Lung (tissue), 11 donors: ENCODE measurements at regions not wholly inside any gene's neighbourhood (a gene's known extent, or its start where the extent isn't known, plus 50 kb on each side); places are given as distances from the start of the nearest gene placed in this dataset.

Source experiments
- ATAC-seq: fragments of 200-7000 bp; cut with Tn5 transposase; one replicate; pipeline ENCODE4 v1.9.1; 2020; ENCODE audit warnings: moderate number of reproducible peaks; ENCODE audit not compliant: insufficient read depth, low FRiP score
- DNase-seq, 3 donors: peaks; one replicate each; pipeline ENCODE4 v3.0.0-alpha.2; 2013 to 2017
- H3K27ac ChIP-seq, 2 donors: one replicate each; pipeline ENCODE4 v1.5.1; 2013; ENCODE audit warnings: mild to moderate bottlenecking in 2 of 2, moderate library complexity in 2 of 2, control low read depth in 1 of 2, inconsistent platforms in 1 of 2, low read depth in 1 of 2, low read length in 1 of 2
- H3K27me3 ChIP-seq, 3 donors: one replicate each; pipeline ENCODE4 v1.5.1; 2013; ENCODE audit warnings: low read length in 2 of 3; ENCODE audit not compliant: control insufficient read depth in 3 of 3, insufficient read depth in 3 of 3
- H3K36me3 ChIP-seq, 4 donors: one replicate each; pipeline ENCODE4 v1.5.1; 2013; ENCODE audit warnings: low read length in 4 of 4, mild to moderate bottlenecking in 1 of 4, moderate library complexity in 1 of 4; ENCODE audit not compliant: control insufficient read depth in 4 of 4, insufficient read depth in 4 of 4
- H3K4me1 ChIP-seq, 5 donors: one replicate each; pipeline ENCODE4 v1.5.1; 2013; ENCODE audit warnings: low read length in 5 of 5, mild to moderate bottlenecking in 2 of 5, moderate library complexity in 1 of 5; ENCODE audit not compliant: control insufficient read depth in 5 of 5, insufficient read depth in 5 of 5
- H3K4me3 ChIP-seq: one replicate; pipeline ENCODE4 v1.5.1; 2013; ENCODE audit warnings: mild to moderate bottlenecking, control low read depth, moderate library complexity
- H3K9ac ChIP-seq, 2 donors: one replicate each; pipeline ENCODE4 v1.5.1; 2013; ENCODE audit warnings: low read length in 2 of 2, control low read depth in 1 of 2; ENCODE audit not compliant: insufficient read depth in 1 of 2
- H3K9me3 ChIP-seq, 4 donors: one replicate each; pipeline ENCODE4 v1.5.1; 2013; ENCODE audit warnings: low read length in 3 of 4, mild to moderate bottlenecking in 1 of 4, moderate library complexity in 1 of 4; ENCODE audit not compliant: control insufficient read depth in 4 of 4, insufficient read depth in 3 of 4
- CTCF ChIP-seq: IDR thresholded peaks from 2 replicates; pipeline ENCODE4 v1.5.1; 2012; ENCODE audit warnings: mild to moderate bottlenecking; ENCODE audit errors: control extremely low read depth, extremely low read depth
- WGBS, 2 donors: extraction: QIAGEN DNeasy Blood & Tissue Kit; methylation state at CpG; one replicate each; pipeline ENCODE4 v1.1.7; 2013; 5-methylcytosine and 5-hydroxymethylcytosine counted together
- donor health status: control.
- donor health status: control.
- donor health status: Bipolar disorder and iron deficiency.
- donor health status: healthy.
- donor health status: DM: yes; HTN: yes; CAD: no.

DNA sequence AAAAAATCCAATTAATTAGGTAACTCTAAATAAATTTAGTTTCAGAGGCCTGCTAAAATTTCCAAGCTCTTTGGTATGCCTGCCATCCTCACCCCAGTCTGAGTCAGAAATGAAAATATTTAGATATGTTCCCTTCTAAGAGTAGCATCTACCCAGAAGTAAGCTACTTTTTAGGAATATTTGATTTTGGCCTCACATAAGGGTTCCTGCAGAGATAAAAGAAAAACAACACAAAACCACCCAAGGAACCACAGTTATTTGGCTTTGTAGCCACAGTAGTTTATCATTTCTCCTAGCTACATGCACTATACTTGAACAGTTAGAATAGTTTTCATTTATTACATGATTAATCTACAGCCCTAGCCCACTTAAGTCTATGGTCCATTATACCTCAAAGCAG is 192.6 kb upstream of the FAM241A start:
- Histone ChIP-seq H3K4me3 (no peak overlapping the region), H3K27me3 (no peaks in the 10 kb centered on the region), H3K27ac (no peak overlapping the region), H3K4me1 (no peaks in the 10 kb centered on the region), H3K9me3 (no peaks in the 10 kb centered on the region), H3K9ac (no peak overlapping the region), H3K36me3 (no peaks in the 10 kb centered on the region)
- no peak for TF ChIP-seq CTCF
- DNase-seq (no peak), ATAC-seq (no peak)

GRCh38 chr4:111954550-111954949 is 190.7 kb upstream of the FAM241A start:
- no peak overlapping the region for H3K27ac ChIP-seq
- ATAC-seq (no peak), DNase-seq (no peak)
- H3K27me3 ChIP-seq = no peaks in the 10 kb centered on the region
- WGBS, 2 donors = 72 to 95% methylated on average over 1 of the region's 1 CpG
- no peaks in the 10 kb centered on the region for H3K4me1 ChIP-seq
- TF ChIP-seq CTCF = no peak
- H3K9ac ChIP-seq = no peak overlapping the region
- H3K36me3 ChIP-seq = no peaks in the 10 kb centered on the region
- H3K4me3 ChIP-seq = no peak overlapping the region
- peaks cover 0 to 2% (median 0%) of the 10 kb centered on the region in 4 donors for H3K9me3 ChIP-seq

DNA sequence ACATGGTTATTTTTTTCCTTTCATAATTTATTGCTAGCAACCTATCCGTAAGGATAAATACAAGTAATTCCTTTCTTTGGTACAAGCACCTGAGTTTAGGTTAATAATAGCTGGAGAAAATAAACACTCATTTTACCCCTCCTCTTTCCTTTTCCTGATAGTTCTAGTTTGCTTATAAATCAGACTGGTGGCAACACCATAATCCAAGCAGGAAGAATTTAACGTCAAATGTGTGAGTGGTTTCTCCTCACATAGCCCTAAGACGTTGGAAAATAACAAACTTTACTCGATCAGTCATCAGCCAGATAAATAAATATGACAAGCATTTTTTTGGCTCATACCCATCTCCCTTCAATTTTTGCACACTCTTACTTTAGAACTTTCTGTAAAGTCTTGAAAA is 190.3 kb upstream of the FAM241A start:
- ATAC-seq = no peak
- 33 to 38% methylated on average over 4 of the region's 4 CpGs for WGBS, 2 donors

More for the DNA sequence above, 190.3 kb upstream of the FAM241A start:
- Histone ChIP-seq H3K9ac (no peak overlapping the region), H3K27me3 (no peaks in the 10 kb centered on the region), H3K4me1 (no peaks in the 10 kb centered on the region), H3K27ac (no peak overlapping the region), H3K4me3 (no peak overlapping the region), H3K9me3 (peaks cover 0 to 2% (median 0%) of the 10 kb centered on the region in 4 donors), H3K36me3 (no peaks in the 10 kb centered on the region)
- DNase-seq = no peak
- no peak for TF ChIP-seq CTCF
